HCEC 1CT (cell line): ENCODE measurements at regions not wholly inside any gene's neighbourhood (a gene's known extent, or its start where the extent isn't known, plus 50 kb on each side); places are given as distances from the start of the nearest gene placed in this dataset.
"Not testable (repeated sequence)": the region's sequence is repeated elsewhere in the genome, so short reads cannot be mapped to it uniquely, and the experiment has no call there.

Experiments used
- DNase-seq: peaks from one replicate; pipeline ENCODE4 v3.0.0-alpha.2; 2017

DNA sequence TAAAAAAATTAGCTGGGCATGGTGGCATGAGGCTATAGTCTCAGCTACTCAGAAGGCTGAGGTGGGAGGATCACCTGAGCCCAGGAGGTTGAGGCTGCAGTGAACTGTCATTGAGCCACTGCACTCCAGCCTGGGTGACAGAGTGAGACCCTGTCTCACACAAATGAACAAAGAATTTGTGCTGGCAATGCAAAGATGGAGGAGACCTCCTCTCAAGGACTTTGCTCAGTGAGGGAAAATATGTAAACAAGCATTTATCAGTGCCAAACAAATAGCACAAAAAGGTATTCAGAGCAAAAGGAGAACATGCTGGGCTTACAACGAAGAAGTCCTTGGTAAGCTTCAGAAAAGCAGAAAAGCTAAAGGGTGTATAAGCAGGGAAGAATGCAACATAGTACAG, 113.1 kb upstream of the UMPS start:
- no peak for DNase-seq

DNA sequence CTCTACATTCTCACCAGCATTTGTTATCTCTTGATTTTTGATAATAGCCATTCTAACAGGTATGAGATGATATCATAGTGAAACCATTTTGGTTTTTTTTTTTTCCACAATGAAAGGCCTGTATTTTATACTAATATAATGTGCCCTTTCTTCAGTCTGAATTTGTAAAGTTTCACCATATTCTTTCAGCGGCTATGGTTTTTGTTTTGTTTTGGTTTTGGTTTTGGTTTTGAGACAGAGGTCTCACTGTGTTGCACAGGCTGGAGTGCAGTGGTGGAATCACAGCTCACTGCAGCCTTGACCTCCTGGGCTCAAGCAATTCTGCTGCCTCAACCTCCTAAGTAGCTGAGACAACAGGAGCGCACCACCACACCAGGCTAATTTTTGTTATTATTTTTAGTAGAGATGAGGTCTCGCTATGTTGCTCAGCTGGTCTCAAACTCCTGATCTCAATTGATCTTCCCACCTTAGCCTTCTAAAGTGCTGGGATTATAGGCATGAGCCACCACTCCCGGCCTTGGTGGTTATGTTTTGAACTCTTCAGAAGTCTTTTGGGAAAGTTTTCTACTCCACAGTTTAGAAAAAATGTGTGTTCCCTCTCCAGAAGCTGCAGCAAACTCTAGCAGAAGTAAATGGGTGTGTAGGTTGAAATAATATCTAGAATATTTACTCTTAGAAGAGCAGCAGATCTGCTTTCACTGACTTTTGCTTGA, 110.2 kb upstream of the UMPS start:
- no peak for DNase-seq

DNA sequence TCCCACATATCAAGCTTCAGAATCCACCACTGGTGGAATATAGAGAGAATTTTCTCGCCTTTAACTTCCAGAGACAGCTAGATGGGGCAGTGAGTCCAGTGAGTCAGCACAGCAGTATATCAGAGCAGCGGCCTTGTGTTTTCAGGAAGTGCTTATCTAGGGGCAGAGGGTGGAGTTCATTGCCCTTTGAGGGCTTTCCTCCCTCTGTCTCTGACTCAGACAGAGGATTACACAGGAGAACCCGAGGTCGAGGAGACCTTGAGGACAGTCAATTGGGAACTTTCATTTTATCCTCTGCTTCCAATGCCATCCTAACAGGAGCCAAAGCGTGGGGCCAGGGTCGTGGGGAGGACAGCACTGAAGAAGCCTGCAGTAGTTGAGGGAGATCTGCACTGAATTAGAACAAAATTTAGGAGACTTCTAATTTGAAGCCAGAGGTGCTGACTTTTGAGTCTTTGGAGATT, 109.6 kb upstream of the UMPS start:
- peak; percentile 9 for DNase-seq

DNA sequence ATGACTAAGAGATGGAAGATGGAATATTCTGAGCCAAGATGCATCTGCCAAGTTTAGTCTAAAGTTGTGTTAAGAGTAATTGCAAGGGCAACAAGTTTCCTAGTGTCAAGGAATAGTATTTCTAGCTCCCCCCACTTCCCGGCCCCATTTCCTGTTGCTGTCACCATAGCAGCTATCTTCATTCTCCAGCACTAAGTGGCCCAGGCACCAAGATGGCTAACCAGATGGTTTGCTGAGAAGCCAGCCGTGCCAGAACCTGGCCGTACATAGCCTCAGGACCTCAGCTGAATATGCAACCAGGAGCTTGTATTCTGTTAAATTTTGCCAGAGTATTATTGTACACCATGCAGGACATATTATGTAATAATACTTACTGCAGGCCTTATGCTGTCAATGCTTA, 108.8 kb upstream of the UMPS start:
- DNase-seq, result no peak

DNA sequence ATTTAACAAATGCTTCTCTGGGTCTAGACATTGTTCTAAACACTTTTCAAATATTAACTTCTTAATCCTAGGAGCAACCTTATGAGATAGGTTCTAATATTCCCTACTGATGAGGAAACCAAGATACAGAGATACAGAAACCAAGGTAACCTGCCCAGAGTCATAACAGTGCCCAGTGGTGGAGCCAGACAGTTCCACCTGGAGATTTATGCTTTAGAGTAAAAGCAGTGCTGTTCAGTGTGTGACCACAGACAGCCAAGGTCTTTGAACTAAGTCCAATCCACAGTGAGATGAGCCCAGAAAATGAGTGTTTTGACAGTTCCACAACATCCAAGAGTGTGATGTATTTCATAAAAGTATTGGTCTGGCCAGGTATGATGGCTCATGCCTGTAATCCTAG, 105.2 kb upstream of the UMPS start:
- DNase-seq, result no peak

DNA sequence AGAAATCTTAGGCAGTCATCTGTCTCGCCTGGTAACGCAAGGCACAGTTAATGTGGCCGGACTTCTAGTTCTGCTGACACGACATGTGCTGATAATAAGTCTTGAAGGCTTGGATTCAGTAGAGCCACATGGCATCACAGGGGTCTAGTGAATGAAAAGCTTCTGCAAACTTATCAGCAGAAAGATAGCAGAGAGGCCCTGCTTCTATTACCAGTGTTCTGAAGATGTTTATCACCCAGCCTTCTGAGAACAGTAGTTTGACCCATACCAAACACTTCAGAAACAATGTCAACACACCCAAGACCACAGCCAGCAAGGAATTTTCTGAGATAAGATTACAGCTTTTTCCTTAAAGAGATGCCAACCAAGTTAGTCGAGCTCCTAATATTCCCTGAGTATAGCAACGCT, 102.7 kb upstream of the UMPS start:
- no peak for DNase-seq

DNA sequence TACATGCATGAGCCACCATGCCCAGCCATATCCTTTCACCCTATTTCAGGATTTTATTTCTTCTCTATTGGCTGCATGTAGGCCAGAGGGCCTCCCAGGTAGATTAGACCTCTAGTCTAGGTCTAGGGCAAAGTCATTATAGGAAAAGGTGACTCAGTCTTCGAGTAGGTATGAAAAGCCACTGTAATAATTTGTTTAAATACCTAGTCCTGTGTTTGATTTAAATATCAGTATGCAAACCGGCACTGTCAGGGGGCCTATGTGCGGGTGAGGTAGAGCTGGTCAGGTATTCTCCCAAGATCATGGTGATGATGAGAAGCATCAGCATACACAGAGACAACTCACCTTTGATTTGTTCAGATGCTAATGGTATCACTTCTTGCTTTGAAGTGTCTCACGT, 101.4 kb upstream of the UMPS start:
- DNase-seq, result no peak

DNA sequence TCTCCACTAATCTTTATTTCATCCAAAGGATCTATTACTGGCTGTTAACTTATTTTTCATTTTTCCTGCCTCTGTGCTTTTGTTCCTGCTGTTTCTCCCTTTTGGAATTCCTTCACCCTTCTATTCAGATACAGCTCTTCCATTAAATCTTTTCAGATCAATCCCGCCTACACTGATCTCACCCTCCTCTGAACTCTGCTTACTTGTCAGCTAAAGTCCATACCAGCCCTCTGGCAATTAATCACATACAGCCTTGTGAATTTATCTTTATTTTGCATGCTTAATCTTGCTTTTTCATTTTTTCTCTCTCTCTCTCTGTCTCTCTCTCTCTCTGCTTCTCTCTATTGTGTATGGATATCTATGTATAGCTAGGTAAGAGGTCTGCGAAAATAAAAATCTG, 100.8 kb upstream of the UMPS start:
- no peak for DNase-seq

DNA sequence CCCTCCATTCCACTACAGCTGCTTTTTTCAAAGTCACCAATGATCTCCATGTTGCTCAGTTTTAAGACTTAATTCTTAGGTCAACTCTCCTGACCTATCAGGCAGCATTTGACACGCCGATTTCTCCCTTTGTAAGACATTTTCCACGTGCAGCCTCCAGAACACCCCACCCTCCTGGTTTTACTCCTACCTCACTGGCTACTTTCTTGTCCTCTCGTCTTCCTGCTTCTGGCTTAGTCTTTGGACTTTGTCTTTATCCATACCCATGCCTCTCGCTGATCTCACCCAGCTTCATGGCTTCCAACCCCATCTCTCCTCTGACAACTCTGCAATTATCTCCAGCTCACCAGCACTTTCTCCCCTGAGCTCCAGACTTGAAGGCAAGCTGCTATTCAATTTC, 99.3 kb upstream of the UMPS start:
- no peak for DNase-seq

DNA sequence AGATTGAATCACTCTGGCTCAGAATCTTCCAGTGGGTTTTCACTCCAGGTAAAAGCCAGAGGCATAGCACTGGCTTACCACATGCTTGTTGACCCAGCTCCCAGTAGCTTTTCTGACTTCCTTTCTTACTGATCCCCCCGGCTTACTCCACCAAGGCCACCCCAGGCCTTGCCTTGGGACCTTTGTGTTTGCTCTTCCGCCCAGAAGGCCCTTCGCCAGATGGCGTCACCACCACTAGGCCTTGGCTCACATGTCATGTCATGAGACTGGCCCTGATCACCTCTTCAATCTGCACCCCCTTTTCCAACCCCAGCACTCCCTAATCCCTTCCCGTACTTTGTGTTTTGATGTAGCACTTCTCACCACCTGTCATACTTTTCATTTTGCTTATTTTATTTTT, 98.5 kb upstream of the UMPS start:
- DNase-seq, result no peak

DNA sequence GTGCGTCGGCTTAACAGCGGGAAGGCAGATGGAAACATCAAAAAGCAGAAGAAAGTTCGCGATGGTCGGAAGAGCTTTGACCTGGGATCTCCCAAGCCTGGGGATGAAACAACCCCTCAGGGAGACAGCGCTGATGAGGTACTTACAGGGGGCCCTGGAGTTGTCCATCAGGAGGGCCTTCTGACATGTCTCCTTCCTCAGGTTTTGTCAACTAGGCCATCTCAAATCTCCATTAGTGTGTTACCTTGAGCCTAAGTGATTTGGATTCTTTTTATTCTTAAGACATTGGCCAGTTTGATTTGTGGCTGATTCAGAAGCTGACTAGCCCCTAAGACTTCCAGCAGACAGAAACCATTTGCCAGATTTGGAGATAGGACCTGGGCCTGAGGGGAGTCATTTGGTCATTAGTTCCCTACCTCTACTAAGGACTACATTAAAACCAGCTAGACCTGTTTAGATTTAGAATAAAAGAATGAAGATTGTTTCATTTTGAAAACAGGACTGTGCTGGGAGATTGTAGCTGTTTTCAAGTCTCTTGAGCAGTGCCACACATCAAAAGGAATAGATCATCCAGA, 97.6 kb upstream of the UMPS start:
- no peak for DNase-seq

DNA sequence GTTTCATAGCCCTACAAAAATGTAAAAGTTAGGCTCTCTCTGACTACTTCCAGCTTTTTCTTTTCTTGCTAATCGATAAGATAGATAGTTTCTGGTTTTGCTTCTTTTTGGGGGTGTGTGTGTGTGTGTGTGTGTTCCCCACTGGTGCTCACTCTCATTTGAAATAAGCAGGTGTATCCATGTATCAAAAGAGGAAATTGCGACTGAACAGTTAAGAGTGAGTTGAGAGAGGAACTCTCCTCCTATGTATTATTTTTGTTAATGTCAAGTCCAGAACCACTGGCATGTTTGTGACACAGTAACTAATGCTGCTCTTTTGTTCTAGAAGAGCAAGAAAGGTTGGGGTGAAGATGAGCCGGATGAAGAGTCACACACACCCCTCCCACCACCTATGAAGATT, 96.7 kb upstream of the UMPS start:
- DNase-seq, result no peak

DNA sequence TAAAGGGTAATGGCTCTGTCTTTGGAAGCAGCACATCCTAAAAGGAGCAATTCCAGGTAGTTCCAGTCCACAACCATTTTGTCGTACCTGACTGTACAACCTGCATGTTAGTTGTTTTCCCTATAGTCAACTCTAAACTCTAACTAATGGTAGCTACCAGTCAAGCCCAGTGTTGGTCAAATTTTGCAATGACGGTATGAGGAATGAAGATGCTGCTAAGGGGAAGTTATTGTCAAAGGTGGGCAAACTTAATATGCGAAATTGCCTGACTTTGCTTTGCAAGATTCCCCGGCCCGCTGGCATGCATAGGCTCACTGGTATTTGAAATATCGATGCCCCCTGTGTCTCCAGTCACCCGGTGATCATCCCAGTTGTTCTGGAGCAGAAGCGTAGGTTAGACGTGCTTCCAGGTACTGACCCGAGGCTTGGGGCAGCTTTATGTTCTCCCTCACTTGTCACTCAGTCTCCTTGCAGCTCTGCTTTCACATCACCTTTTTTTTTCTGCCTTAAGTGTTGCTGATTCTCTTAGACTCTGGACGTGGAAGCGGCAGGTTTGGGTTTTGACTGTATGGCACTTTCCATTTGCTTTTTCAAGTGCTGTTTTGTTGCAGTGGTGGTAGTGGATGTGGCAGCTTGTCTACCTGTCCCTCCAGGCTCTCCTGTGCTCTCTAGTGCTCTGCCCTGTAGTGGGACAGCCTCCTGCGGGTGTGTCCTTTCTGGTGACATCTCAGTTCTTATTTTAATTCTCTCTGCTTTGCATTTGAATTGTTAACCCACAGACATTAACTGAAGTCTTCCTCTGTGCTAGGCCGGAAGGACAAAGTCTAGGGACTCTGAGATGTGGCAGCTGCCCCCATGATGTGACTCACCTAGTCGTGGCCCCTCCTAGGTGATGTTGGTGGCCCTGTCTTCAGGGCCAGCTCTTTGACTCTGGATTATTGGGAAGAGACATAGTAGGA, 95.8 kb upstream of the UMPS start:
- DNase-seq, result no peak

DNA sequence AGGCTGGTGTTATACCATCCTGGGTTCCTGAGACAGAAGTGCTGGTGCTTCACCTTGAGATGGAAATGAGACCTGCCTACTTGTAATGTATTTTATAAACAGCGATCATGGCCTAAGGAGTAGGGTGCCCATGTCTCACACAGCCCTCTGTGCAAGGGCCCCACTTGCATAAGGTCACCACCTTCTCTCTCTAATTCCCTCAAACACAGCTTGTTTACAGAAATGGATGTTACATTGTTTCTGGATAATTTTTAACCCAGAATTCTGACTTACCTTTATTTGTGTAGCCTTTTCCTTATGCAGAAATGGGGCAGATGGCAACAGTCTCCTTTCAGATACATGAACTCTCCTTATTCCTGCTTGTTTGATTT, 95.1 kb upstream of the UMPS start:
- no peak for DNase-seq

DNA sequence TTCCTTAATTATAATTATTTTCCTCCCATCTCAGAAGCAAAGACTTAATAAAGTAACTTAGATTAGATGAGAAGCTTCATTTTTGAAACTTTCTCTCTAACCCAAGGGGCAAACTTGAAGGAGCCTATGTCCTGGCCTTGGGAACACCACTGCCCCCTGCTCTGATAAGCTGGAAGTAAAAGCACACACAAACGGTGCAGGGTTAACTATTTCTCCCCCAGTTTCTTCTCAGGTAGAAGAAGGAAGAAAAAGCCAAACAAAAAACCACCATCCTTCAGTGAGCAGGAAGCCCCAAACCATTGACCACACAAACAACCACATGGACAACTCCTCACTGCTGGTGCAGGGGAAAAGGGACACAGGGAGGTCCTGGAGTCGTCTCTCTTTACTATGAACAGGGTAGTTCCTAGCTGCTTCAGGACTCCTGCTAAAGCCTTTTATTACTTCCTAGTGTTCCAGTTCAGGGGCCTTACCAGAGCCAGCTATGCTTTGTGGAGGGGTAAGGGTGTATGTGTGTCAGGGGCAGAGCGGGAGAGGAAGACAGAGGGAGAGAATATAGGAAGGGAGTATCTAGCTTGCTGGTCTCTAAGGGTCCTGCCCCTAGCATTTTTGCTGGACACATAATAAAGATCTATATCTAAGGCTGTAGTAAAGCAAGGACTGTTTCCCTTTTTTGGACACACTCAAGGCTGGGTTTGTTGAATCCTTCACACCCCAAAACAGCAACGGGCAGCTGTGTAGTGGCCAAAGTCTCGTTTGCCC, 94.0 kb upstream of the UMPS start:
- DNase-seq, result no peak

DNA sequence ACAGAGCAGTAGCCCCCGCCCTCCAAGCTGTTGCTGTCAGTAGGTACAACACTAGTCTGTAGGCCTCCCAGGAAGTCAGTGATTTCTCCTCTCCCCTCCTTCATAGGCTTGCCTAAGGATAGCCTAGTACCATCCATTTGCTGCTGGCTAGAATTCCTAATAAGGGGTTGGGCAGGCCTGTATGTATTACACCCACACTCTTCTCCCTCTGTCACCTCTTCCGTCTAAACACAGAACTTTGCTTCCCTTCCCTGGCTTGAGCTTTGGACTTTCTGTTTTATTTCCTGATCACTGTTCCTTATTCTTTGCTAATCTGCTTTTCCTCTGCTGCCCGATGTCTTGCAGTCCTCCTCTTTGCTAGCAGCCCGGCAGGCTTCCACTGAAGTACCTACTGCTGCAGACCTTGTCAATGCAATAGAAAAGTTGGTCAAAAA, 93.4 kb upstream of the UMPS start:
- DNase-seq, result no peak

DNA sequence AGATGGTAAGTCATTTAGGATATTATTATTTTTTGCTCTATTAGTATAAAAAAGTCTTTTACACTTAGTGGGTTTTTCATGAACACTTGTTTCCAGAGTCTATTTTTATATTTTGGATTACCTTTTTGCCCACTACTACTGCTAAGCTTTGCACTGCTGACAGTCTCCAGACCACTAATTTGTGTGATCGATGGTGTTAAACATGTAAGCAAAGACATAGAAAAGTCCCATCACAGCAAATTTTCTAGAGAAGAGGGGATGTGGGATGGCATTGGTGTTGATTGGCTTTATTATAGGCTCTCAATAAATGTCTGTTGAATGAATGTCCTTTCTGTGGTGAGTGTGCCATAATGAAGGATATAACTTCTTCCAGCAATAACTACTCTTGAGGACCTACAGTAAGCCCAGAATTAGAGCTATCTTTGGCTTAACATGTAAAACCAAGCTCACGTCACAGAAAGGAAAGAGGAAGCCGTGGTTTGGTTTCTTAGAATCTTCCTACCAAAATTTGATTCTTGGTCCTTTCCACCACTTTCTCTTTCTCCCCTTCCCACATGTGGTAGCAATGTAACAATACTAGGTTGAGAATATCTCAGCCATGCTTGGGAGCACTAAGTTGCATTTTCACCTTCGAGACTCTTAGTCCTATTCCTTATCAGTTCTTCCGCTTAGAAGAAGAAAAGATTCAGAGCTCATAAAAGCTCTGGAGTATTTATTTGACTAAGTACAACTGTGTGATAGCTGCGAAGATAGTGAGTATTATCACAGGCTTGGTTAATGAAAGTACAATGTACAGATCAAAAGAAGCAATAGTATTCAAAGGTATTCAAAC, 90.6 kb upstream of the UMPS start:
- no peak for DNase-seq

DNA sequence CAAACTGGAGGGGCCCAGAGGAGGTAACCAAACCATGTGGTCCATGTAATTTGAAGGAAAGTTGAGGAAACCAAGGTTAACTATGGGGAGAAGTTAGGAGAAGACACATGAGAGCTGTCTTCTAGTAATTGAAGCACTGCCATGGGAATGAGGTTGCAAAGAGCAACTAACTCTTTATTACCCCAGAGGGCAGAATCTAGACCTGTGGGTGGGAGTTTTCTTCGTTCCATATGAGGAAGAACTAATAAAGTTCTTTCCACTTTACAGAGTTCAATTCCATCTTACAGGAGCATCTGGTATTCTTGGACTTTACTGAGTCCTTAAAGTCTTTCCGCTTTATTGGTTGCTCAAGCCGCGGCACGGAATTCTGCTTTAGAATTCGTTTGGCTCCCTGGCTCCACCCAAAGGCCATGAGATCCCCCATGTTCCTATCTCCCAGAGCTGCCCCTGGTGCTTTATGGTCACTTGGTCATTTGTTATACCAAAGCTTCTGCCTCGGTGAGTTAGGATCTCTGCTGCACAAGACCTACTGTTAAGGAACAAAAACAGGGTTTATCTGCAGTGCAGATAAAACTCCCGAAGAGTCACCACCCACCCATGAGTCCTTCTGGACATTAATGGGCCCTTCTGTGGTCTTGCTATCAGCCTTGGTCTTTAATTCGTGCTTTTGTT, 89.5 kb upstream of the UMPS start:
- no peak for DNase-seq

DNA sequence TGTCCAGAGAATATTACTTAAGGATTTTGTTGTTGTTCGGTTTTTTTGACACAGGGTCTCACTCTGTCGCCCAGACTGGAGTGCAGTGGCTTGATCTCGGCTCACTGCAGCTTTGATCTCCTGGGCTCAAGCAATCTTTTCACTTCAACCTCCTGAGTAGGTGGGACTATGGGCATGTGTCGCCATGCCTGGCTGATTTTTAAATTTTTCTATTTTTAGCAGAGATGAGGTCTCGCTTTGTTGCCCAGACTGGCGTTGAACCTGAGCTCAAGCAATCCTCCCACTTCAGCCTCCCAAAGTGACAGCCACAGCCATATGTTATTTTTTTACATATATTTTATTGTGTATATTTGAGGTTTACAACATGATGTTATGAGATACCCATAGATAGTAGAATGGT, 86.8 kb upstream of the UMPS start:
- no peak for DNase-seq

DNA sequence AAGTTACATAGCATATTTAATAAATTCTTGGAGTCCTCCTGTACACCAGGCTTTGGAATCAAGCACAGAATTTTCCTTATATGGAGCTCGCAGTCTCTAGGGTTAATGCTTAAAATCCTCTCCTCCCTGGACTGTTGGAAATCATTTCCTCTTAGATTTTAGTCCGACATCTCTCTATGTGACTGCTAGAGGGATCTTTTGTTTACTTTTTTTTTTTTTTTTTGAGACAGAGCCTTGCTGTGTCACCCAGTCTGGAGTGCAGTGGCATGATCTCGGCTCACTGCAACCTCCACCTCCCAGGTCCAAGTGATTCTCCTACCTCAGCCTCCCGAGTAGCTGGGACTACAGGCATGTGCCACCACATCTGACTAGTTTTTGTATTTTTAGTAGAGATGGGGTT, 84.1 kb upstream of the UMPS start:
- not testable (repeated sequence) for DNase-seq

DNA sequence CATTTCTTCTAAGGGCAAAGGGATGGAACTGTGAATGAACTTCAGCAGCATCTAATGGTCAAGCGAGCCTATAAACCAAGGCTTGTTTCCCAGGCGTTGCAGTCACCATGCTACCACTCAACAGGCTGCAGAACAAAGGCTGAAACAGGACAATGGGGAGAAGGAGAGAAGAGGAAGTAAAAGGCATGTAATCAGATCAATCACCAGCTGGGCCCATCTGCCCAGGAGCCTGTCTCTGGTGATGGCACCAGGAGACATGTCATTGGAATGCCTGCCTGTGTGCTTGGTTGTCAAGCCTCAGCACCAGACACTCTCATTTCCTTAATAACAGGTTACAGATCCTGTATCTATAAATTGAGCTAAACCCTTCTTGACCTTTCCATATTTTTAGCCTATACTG, 81.7 kb upstream of the UMPS start:
- no peak for DNase-seq

DNA sequence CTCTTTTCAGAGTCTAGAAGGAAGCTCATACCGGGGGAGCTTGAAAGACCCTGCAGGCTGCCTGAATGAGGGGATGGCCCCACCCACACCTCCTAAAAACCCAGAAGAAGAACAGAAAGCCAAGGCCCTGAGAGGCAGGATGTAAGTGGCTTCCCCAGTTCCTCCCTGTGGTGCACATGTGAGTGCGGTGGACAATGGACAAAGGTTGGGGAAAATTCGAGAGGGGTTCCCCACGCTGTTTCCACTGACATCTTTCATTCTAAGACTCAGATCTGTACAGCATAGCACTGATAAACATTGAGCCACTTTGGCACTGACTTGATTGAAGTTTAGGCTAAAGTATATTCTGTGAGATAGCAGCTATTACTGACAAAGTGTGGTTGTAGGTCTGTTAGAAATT, 79.5 kb upstream of the UMPS start:
- no peak for DNase-seq
